HCT116 (cell line): ENCODE measurements at regions not wholly inside any gene's neighbourhood (a gene's known extent, or its start where the extent isn't known, plus 50 kb on each side); places are given as distances from the start of the nearest gene placed in this dataset.
"Not testable (repeated sequence)": the region's sequence is repeated elsewhere in the genome, so short reads cannot be mapped to it uniquely, and the experiment has no call there.

Experiments used
- ATAC-seq: fragments of 200-7000 bp; cut with Tn5 transposase; 2 replicates; pipeline ENCODE4 v1.9.1; 2020; ENCODE audit warnings: mild to moderate bottlenecking, moderate library complexity
- BruUV-seq: library from RNA; stranded (reverse); fragments of 400-500 nt; replicated peaks from 2 replicates; lab custom pipeline; 2021; lab: Mats Ljungman, UMichigan
- CTCF ChIA-PET: fragments of 300-600 bp; sonication (Branson Sonifier 250); formaldehyde crosslinking; loops from one replicate; lab custom pipeline; 2021; ENCODE audit warnings: antibody characterized with exemption; lab: Charles Lee
- POLR2A ChIA-PET: fragments of 300-600, 350-600 bp; sonication (Branson Sonifier 250); formaldehyde crosslinking; loops from one replicate; lab custom pipeline; 2021; ENCODE audit warnings: antibody characterized with exemption; lab: Charles Lee
- RAD21 ChIA-PET, 2 experiments: fragments of 300-600 bp; sonication (Branson Sonifier 250); formaldehyde crosslinking; loops; one replicate each; lab custom pipeline; 2023; ENCODE audit warnings: low total read pairs in 2 of 2; ENCODE audit not compliant: uncharacterized antibody in 2 of 2, unreplicated experiment in 2 of 2, low non-redundant PET in 1 of 2; lab: Charles Lee
- DNase-seq: peaks from one replicate; pipeline ENCODE4 v3.0.0-alpha.2; 2010; ENCODE audit warnings: low read depth, low spot score
- H2AFZ ChIP-seq: fragments of 200-600 bp; shearing (Covaris generic), sonication (generic); 2 replicates; pipeline ENCODE4 v1.6.1; 2017; ENCODE audit warnings: low read depth, mixed run types, mixed read lengths, antibody characterized with exemption, low read length; ENCODE audit not compliant: poor library complexity, severe bottlenecking
- H3K27ac ChIP-seq: 2 replicates; pipeline ENCODE4 v1.5.1; 2012; ENCODE audit warnings: low read depth, low read length
- H3K27me3 ChIP-seq: fragments of 200-600 bp; sonication (generic); 2 replicates; pipeline ENCODE4 v1.6.1; 2016; ENCODE audit warnings: mixed run types, low read length, mixed read lengths; ENCODE audit not compliant: insufficient read depth
- H3K36me3 ChIP-seq, 2 experiments: fragments of 200-500 bp in 1 of 2; fragments of 200-600 bp in 1 of 2; sonication (Bioruptor generic) in 1 of 2; sonication (generic) in 1 of 2; 2 replicates each; pipeline versions ENCODE4 v1.5.1 to v1.6.1; 2014 to 2016; ENCODE audit warnings: low read length in 2 of 2, inconsistent platforms in 1 of 2, mixed read lengths in 1 of 2, mixed run types in 1 of 2; ENCODE audit not compliant: insufficient read depth in 2 of 2, control insufficient read depth in 1 of 2
- H3K4me1 ChIP-seq, 2 experiments: fragments of 200-600 bp in 1 of 2; sonication (generic) in 1 of 2; 2 replicates each; pipeline versions ENCODE4 v1.5.1 to v1.6.1; 2012 to 2017; ENCODE audit warnings: low read length in 2 of 2, inconsistent platforms in 1 of 2, mild to moderate bottlenecking in 1 of 2, mixed read lengths in 1 of 2, mixed run types in 1 of 2, moderate library complexity in 1 of 2; ENCODE audit not compliant: insufficient read depth in 2 of 2, control insufficient read depth in 1 of 2
- H3K4me2 ChIP-seq: fragments of 200-600 bp; sonication (generic); 2 replicates; pipeline ENCODE4 v1.6.1; 2017; ENCODE audit warnings: mixed run types, low read length, mixed read lengths
- H3K4me3 ChIP-seq, 2 experiments: fragments of 200-600 bp in 1 of 2; sonication (generic) in 1 of 2; replicated peaks in 1 of 2; 2 replicates each; pipeline ENCODE4 v1.5.1; 2011 to 2016; ENCODE audit warnings: low read length in 2 of 2, control low read depth in 1 of 2, low read depth in 1 of 2, mild to moderate bottlenecking in 1 of 2, mixed read lengths in 1 of 2, mixed run types in 1 of 2
- H3K79me2 ChIP-seq: fragments of 200-600 bp; sonication (generic); 2 replicates; pipeline ENCODE4 v1.6.1; 2017; ENCODE audit warnings: mild to moderate bottlenecking, mixed run types, low read length, moderate library complexity, mixed read lengths; ENCODE audit not compliant: insufficient read depth
- H3K9ac ChIP-seq: fragments of 200-600 bp; sonication (generic); 2 replicates; pipeline ENCODE4 v1.6.1; 2016; ENCODE audit warnings: low read length, mixed read lengths
- H3K9me2 ChIP-seq: fragments of 200-600 bp; sonication (generic), shearing (Covaris generic); 2 replicates; pipeline ENCODE4 v1.6.1; 2017; ENCODE audit warnings: mixed run types, mild to moderate bottlenecking, moderate library complexity; ENCODE audit not compliant: insufficient read depth
- H3K9me3 ChIP-seq, 2 experiments: fragments of 200-500 bp in 1 of 2; fragments of 200-600 bp in 1 of 2; sonication (Bioruptor generic) in 1 of 2; sonication (generic) in 1 of 2; 2 replicates each; pipeline ENCODE4 v1.6.1; 2014 to 2017; ENCODE audit warnings: low read length in 2 of 2, mixed read lengths in 2 of 2, inconsistent platforms in 1 of 2, low read depth in 1 of 2, mild to moderate bottlenecking in 1 of 2, mixed run types in 1 of 2, moderate library complexity in 1 of 2; ENCODE audit not compliant: control insufficient read depth in 1 of 2, insufficient read depth in 1 of 2
- H4K20me1 ChIP-seq: fragments of 200-600 bp; sonication (generic), shearing (Covaris generic); 2 replicates; pipeline ENCODE4 v1.6.1; 2017; ENCODE audit warnings: mixed run types, mild to moderate bottlenecking, moderate library complexity; ENCODE audit not compliant: insufficient read depth
- EZH2 ChIP-seq: fragments of 200-600 bp; sonication (generic); IDR thresholded peaks from 2 replicates; pipeline ENCODE4 v1.6.1; 2017; ENCODE audit warnings: antibody characterized with exemption, mixed run types
- JUND ChIP-seq: IDR thresholded peaks from 2 replicates; pipeline ENCODE4 v1.6.1; 2012
- REST ChIP-seq: IDR thresholded peaks from 2 replicates; pipeline ENCODE4 v1.6.1; 2012; ENCODE audit warnings: low read depth
- ZBTB33 ChIP-seq: IDR thresholded peaks from 2 replicates; pipeline ENCODE4 v1.6.1; 2011; ENCODE audit warnings: mild to moderate bottlenecking, low read length, moderate library complexity; ENCODE audit not compliant: insufficient replicate concordance; ENCODE audit errors: extremely low read depth
- intact Hi-C: fragments of 100-400 bp; cut with micrococcal nuclease; formaldehyde crosslinking; loops from 2 replicates; pipeline ENCODE4 v1.10.0; 2022

DNA sequence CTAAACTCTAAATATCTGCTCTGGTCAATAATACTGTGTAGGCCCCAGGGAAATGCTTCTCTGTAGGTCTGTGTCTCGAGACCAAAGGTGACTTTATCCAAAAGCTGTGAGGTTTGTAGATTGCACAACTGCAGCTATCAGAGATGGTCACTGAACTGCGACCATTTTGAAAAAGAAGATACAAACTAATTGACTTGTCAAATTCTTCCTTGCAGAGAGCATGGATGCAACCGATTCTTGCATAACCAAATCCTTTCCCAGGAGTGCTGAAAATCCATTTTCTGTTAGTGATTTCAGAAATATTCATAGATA, 155.8 kb downstream of the SH3BP4 start:
- DNase-seq: no peak
- no peak overlapping the region for H3K4me2 ChIP-seq
- TF ChIP-seq ZBTB33 (no peak), EZH2 (no peak), JUND (no peak), REST (no peak)
- TF ChIP-seq, all 23 proteins: peak for 0
- Histone ChIP-seq H3K9me2 (no peaks in the 10 kb centered on the region), H4K20me1 (no peaks in the 10 kb centered on the region), H3K27me3 (no peaks in the 10 kb centered on the region), H3K36me3 (no peaks in the 10 kb centered on the region), H3K9ac (no peak overlapping the region), H2AFZ (peak overlapping the region; percentile 57), H3K27ac (no peak overlapping the region), H3K4me3 (no peak overlapping the region), H3K79me2 (no peaks in the 10 kb centered on the region), H3K4me1 (0 out of 4 replicates have a peak, but pooled peaks cover 0 to 3% of the 10 kb centered on the region in 2 experiments), H3K9me3 (no peaks in the 10 kb centered on the region)
- POLR2A ChIA-PET: interaction anchor here (0.9 to 1.2 kb wide), 2 partner anchors 9 to 551 kb away, joined by 3 to 4 read pairs; no protein-coding TSS in a partner anchor
- RAD21 ChIA-PET: interaction anchor here (0.6 to 1.3 kb wide), 10 partner anchors 9 to 563 kb away, joined by 3 to 10 read pairs (median 4); no protein-coding TSS in a partner anchor
- intact Hi-C loops: loop anchor here (1.0 to 10.0 kb wide), 3 partner anchors 225 to 557 kb away; no protein-coding TSS in a partner anchor
- no TSS peak for BruUV-seq
- ATAC-seq: no peak
- CTCF ChIA-PET: interaction anchor here (0.7 to 3.2 kb wide), 19 partner anchors 8 to 972 kb away, joined by 3 to 38 read pairs (median 5); no protein-coding TSS in a partner anchor

- intact Hi-C loops: loop anchor here (5.0 to 10.0 kb wide), 2 partner anchors 227 to 365 kb away; no protein-coding TSS in a partner anchor
- H2AFZ ChIP-seq: not testable (repeated sequence)
Measured at GRCh38 chr2:235109561-235109960, 157.7 kb downstream of the SH3BP4 start.

More at GRCh38 chr2:235109561-235109960, 157.7 kb downstream of the SH3BP4 start:
- H3K4me2 ChIP-seq, H3K9me2 ChIP-seq, H3K27ac ChIP-seq, H3K36me3 ChIP-seq, BruUV-seq, ATAC-seq, H3K79me2 ChIP-seq, H3K4me3 ChIP-seq, POLR2A ChIA-PET, H3K27me3 ChIP-seq, H3K9me3 ChIP-seq, H4K20me1 ChIP-seq, H3K9ac ChIP-seq, RAD21 ChIA-PET, DNase-seq, H3K4me1 ChIP-seq, CTCF ChIA-PET: not testable (repeated sequence)
